HG03066 (cell line): ENCODE measurements at regions not wholly inside any gene's neighbourhood (a gene's known extent, or its start where the extent isn't known, plus 50 kb on each side); places are given as distances from the start of the nearest gene placed in this dataset.

Experiments used
- ATAC-seq: cut with Tn5 transposase; IDR thresholded peaks from one replicate; pipeline ENCODE4 v1.9.1; 2021; ENCODE audit warnings: low read depth; ENCODE audit not compliant: unreplicated experiment

DNA sequence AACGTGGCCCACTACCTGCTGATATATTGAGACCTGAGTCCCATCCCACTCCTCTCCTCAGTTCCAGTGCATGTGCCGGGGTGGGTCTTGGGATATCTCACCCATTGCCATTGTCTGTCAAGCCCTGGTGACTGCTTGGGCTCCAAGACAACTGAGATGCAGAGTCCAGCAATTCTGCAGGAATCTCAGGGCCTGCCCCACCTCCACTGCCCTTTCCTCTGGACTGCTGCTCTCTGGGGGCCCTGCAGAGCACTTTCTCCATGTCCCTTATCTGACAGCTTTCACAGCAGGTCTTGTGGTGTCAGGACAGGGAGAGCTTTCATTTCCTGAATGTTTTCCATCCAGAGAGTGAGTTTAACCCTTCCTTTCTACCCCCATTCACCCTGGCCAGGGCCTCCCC, 152.9 kb downstream of the ARL4C start:
- ATAC-seq = no peak

DNA sequence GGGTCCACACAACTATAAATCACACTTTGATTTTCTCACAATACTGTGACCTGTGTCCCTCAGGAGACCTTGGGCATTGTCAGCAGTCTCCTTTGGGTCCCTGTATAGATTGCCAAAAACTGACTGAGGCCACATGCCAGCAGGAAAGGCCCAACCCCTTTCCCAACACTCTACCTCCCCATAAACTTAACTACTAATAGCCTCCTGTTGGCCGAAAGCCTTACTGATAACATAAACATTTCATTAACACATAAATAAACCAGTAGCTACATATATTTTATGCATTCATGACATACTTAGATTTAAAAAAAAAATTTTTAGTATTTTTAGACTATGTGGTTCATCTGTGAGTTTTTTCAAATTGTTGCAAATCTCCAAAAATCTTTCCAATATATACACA, 153.5 kb downstream of the ARL4C start:
- ATAC-seq = no peak

DNA sequence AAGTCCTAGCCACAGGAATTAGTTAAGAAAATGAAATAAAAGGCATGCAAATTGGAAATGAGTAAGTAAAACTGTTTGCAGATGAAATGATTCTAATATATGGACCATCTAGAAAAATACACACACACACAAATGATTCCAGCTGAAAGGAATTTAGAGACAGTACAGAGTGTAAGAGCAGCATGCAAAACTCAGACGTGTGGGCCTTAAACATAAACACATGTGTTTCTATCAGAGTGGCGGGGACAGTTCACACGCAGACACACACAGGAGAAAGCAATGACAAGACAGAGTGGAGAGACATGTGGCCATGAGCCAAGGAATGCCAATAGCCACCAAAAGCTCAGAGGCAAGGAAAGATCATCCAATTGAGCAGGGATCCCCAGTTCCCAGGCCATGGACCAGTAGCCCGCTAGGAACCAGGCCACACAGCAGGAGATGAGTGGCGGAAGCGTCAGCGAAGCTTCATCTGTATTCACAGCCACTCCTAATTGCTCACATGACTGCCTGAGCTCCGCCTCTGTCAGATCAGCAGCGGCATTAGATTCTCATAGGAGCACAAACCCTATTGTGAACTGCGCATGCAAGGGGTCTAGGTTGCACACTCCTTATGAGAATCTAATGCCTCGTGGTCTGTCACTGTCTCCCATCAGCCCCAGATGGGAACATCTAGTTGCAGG, 155.4 kb downstream of the ARL4C start:
- ATAC-seq = no peak

DNA sequence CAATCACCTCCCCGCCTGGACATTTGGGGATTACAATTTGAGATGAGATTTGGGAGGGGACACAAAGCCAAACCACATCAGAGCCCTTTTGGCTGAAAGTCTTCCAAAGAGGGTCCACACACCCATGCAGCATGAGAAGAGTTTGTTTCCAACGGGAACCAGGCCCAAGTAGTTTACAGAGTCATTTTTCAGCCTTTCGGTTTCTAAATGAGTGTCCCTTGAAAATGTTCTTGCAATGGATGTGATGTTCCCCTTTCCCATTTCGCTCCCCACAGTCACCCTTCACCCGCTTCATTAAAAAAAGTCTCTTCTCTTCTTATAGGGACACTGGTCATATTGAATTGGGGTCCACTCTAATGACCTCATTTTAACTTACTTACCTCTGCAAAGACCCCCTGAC, 157.4 kb downstream of the ARL4C start:
- no peak for ATAC-seq

DNA sequence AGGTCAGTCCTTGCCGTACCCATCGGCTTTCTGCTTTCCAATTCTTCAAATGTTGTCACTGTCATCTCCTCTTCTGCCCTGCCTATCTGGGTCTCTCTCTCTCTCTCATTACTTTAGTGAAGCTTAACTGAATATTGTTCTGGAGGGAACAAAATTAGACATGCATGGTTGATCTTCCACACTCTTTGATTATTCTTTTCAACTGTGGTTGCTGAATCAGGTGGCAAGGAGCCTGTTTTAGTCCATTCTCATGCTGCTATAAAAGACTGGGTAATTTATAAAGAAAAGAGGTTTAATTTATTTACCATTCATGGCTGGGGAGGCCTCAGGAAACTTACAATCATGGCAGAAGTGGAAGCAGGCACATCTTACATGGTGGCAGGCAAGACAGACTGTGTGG, 157.9 kb downstream of the ARL4C start:
- ATAC-seq = no peak

DNA sequence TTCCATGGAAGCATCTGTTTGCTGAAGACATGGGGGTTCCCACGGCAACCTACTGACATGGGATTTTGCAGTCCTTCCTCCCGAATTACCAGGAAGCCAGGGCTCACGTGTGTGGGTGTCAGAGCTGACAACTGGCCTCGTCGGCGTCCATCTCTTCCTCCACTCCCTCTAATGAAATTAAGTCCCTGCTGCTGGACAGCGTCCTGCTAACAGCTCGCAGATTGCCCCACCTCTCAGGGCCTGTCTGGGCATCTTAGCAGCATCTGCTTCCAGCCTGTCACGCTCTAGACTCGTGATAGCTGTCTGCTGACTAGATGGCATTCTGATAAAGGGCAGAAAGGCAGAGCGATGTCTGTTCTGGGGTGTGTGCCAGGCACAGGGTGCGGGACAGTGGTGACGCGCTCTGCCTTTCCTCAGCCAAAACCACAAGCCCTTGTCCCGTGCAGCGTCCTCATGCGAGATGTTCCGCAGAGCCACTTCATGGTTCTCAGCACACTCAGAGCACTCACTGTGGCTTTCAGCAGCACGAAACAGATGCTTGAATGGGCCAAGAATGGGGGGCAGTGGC, 161.1 kb downstream of the ARL4C start:
- no peak for ATAC-seq

DNA sequence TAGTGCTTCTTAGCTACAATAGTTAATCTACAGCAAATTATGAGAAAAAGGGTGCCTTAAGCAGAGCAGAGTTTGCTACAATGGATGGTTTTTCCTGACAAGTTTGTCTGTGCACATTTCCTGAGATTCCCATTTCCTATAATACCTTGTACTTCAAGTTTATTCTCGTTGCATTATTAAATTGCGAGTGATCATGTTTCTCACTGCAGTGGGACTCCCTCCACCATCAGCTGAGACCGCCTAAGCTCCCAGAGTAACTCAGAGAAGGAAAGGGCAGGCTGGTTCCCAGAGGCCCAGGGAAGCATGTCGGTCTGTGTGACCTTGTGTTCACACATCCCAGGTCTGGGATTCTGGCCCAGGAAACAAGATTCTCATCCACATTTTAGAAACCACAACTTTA, 162.1 kb downstream of the ARL4C start:
- ATAC-seq = no peak

DNA sequence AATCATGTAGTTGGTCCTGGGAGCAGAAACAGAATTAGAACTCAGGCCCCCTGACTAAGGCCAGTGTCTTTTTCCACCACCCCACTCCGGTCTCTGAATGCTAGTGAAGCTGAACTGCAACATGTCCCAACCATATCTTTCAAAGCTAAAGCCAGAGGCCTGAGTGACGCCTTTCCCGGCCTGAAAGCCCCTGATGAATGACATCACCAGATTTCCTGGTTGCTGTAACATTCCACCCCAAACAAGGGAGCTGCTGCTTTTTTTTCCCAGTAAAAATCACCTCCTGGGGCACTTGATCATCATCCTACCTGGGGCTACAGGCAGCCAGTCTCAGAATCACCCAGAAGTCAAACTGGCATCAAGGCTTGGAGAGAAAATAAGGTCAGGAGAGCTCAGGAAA, 162.7 kb downstream of the ARL4C start:
- ATAC-seq = no peak

DNA sequence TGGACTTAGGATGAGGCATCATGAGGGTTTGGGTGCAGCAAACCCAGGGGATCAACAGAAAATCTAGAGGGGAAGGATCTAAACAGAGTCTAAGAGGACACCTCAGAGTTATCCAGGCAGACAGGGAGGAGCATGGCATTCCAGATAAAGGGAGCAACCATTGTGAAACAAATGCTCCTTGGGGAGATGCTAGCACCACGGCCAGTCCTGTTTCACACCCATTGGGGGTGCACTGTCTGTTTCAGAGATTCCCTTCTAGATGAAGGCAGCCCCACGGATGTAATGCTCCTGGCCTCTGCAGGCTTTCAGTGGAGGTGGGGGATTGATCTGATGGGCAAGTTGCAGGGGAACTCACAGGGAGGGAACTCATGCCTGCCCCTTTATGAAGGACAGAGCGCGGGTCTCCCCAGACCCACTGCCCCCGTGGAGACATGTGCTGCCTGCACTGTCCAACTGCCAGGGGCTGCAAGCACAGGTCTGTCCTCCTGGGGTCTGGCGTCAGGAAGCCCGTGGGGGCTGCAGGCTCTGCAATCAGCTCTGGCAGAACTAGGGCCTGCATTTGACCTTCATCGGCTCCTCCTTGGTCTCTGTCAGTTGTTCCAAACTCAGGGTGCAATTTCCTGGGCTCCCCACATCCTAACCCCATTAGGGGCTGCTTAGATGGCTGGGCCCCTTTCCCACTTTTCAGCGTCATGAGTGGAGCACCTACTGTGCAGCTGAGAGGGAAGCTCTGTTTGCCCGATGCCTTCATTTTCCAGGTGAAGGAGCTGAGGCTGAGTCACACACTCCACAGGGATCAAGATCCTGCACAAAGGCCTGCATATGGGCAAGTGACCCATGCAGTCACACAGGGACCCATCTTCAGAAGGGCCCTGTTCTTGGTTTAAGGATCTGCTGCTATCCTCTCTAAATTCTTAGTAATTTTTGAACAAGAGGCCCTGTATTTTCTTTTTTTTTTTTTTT, 163.4 kb downstream of the ARL4C start:
- no peak for ATAC-seq

DNA sequence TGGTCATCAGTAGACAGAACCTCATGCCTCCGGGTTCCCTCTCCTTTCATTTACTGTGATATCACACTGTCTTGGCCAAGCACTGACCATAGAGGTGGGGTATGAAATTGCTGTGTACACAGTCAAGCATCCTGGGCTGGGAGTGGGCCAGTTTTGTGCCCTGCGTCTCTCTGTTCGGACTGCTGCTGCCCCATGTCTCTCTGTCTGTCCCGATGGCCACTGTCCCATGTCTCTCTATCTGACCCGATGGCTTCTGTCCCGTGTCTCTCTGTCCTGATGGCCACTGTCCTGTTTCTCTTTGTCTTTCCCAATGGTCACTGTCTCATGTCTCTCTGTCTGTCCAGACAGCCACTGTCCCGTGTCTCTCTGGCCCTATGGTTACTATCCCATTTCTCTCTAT, 164.9 kb downstream of the ARL4C start:
- ATAC-seq = no peak

DNA sequence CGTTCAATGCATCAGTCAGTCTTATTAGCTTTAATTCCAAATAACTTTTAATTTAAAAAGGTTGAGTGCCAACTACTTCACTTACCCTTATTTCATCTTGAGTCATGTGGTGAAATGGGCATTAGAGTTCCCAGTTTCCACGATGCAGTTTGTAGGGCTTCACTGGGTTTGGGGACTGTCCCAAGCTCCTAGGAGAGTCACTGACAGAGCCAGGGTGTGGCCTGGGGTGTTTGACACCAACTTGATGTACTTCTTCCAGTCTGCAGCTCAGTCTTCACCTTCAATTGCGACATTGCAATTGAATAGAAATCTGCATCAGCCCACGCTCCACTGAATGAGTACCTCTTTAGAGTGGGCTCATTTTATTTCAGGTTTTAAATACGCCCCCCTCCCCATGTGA, 165.3 kb downstream of the ARL4C start:
- ATAC-seq = no peak

DNA sequence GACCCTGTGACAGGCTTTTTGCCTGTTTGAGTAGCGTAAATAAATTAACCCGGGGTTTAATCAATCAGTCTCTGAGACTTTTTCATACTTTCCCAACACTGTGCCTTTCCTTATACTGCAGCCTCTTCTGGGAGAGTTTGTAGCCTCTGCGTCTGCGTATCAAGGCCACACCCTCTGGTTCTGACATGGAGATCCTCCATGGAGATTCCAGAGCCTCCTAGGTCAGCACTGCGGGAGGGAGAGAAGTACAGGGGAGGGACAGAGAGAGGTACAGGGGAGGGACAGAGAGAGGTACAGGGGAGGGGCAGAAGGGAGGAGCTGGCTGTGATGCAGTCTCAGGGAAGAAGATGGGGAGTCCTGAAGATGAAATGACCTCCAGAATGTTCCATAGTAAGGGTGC, 166.0 kb downstream of the ARL4C start:
- no peak for ATAC-seq

DNA sequence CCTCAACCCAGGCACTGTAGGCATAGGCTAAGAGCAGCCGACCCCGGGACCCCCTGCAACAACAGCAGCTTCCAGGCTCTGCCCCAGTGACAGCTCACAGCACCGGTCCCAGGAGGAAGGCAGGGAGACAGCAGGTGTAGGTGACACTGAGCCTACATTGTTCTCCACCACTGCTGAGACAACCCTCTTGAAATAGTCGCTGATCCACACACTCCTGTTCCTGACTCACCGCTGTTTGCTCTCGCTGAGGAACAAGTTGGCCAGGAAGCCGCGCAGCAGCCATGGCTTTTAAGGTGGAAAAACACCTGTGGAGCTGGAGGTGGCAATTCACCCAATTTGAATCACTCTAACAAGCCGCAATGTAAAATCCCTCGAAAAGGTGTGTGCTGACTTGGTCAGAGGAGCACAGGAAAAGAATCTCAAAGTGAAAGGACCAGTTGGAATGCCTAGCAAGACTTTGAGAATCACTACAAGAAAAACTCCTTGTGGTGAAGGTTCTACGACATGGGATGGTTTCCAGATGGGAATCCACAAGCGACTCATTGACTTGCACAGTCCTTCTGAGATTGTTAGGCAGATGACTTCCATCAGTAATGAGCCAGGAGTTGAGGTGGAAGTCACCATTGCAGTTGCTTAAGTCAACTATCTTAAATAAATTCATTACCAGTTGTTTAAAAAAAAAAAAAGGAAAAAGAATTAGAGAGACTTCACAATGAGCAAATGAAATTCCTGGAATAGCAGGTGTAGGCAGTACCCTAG, 167.5 kb downstream of the ARL4C start:
- no peak for ATAC-seq

DNA sequence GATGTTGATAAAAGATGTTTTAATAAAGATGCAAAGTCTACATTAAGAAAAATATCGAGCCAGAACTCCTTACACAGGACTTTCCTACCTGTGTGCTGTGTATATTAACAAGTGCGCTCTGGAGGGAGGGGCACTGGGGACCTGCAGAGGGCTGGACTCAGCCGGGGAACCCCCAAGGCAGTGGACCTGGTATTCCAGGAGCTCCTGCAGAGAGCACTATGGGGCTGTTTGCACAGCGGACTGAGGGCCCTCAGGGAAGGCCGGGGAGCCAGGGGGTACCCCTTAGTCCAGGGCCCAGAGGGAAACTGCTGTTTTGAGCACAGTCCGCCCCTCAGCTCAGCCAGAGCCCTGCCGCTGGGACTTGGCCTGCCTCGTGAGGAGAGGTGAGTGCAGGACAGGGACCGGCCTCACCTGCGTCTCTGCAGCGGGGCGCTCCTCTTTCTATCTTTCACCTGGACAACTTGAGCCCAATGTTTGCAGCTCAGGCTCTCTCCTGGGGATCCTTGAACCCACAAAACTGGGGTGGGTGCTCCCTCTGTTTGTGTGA, 168.4 kb downstream of the ARL4C start:
- no peak for ATAC-seq

DNA sequence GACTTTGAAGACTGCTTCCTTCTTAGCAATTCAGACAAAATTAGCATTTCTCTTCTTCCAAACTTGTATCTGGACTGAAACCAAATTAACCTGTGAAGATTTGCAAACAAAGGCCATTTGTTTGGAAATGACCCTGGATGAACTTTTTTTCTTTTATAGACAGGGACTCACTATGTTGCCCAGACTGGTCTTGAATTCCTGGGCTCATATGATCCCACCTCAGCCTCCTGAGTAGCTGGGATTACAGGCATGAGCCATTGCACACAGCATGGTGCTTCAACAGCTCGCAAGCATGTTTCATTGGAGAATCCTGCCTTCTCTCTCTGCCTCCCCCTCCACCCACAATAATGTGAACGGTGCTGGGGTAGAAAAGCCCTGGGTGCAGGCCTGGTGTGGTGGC, 170.2 kb downstream of the ARL4C start:
- ATAC-seq = no peak

DNA sequence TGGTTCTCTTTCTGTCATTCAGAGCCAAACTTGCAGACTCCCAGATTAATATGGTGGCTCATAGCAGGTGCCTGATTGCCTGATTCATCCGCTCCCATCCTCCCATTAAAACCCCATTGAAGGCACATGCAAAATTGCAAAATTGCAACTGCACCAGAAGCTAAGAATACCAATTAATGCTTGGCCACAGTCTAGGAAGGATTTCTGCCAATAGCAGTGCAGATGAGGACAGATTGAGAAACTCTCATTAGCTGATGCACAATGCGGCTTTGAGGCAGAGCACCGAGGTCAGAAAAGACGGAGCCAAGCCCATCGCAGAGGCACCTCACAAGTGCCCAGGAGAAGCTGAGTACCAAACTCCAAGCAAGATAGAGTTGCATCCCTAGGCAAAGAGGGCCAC, 172.8 kb downstream of the ARL4C start:
- ATAC-seq = no peak

DNA sequence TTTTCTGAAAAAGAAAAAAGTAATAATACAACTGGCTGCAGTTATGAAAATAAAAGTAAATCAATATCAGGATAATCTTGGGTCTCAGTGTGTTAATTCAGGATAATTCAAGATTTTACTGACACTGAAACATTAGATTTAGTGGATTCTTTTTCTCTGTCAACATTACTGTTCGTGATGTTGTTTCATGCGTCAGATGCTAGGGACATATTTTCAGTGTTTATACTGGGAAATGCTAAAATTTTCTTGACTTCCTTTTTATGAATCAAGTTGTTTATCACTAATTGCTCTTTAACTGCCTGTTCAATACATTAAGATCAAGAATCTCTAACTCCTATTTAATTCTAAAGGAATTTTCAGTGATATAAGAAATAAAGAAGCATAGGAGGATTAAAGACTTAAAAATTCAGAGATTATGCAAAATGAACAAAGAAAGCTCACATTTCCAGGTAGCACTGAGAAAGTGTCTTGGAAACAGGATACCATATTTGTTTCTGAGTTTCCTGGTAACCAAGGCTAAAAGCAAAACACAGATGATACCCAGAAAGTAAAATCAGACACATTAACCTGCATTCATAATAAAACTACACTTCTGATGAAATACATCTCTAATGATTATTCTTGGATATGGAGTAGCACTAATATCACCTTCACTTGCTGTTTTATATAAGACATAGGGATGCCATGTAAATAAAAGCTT, 174.0 kb downstream of the ARL4C start:
- ATAC-seq = no peak

DNA sequence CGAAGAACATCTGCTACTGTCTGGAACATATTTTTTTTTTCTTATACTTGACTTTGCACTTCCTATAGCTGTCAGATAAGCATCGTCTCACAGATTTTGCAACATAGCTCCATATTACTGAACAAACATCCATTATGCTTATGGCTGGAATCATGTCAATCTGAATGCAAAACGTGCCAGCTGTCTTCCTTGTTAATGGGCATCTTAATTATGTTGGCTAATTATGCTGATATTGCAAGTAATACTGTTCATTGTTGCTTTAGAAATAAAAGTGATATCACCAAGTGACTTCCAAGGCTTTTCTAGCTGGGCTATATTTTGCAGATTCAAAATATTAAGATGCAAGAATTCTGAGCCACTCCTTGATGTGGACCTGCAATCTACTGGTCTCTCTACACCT, 176.8 kb downstream of the ARL4C start:
- no peak for ATAC-seq

DNA sequence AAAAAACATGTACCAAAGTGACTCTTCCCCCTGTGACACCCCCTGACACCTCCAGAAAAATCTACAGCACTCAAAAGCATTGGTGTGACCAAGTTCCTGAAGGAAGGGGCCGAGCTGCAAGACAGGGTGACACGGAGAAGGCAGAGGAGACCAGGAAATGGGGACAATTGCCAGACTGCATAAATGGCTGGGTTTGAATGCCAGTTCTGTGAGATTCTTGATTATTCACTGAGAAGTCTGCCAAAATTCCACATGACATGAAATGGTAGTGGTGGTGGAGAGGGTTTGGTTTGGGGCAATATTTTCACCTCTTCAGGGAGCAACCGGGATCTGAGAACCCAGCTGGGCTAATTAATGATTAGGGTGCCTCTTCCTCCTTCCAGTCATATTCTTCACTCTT, 178.5 kb downstream of the ARL4C start:
- no peak for ATAC-seq

DNA sequence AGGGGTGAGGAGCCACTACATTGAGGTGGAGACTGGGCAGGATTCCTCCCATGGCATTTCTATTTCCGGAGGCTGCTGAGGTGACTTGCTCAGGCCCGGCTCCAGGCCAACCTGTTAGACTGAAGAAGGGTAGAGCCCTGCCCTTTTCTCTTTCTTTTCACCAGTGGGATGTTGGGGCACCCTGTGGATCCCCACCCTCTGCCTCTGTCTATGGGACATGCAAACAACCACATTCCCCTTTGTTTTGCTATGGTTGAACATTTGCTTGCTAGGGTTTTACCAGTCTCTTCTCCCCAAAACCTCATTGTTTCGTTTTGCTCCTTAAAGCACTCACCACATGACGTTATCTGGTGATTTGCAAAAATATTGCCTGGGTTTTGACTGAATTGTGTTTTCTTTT, 183.3 kb downstream of the ARL4C start:
- ATAC-seq = no peak
